CD14-positive monocyte (primary cell): ENCODE measurements at regions not wholly inside any gene's neighbourhood (a gene's known extent, or its start where the extent isn't known, plus 50 kb on each side); places are given as distances from the start of the nearest gene placed in this dataset.

Experiments
- DNase-seq, 3 donors: peaks; one replicate each; pipeline ENCODE4 v3.0.0-alpha.2; 2011 to 2022
- H2AFZ ChIP-seq: 2 replicates; pipeline ENCODE4 v1.6.0; 2012; ENCODE audit warnings: mild to moderate bottlenecking, low read depth, low read length, inconsistent platforms; ENCODE audit not compliant: insufficient read depth, poor library complexity, severe bottlenecking
- H3K27ac ChIP-seq, 2 donors: 1 replicate in 1 of 2; 2 replicates in 1 of 2; pipeline ENCODE4 v1.5.1; 2012 to 2013; ENCODE audit warnings: low read length in 2 of 2, control low read depth in 1 of 2, inconsistent platforms in 1 of 2, low read depth in 1 of 2, mild to moderate bottlenecking in 1 of 2
- H3K27me3 ChIP-seq, 2 donors: one replicate each; pipeline versions ENCODE4 v1.6.0 to v1.6.1; 2011 to 2013; ENCODE audit warnings: low read length in 2 of 2; ENCODE audit not compliant: control insufficient read depth in 2 of 2, insufficient read depth in 2 of 2
- H3K36me3 ChIP-seq, 2 donors: replicated peaks in 1 of 2; 1 replicate in 1 of 2; 2 replicates in 1 of 2; pipeline versions ENCODE4 v1.5.1 to v1.6.1; 2012 to 2013; ENCODE audit warnings: low read length in 2 of 2, control low read depth in 1 of 2, inconsistent platforms in 1 of 2, mild to moderate bottlenecking in 1 of 2; ENCODE audit not compliant: insufficient read depth in 2 of 2, control insufficient read depth in 1 of 2
- H3K4me1 ChIP-seq, 2 donors: 1 replicate in 1 of 2; 2 replicates in 1 of 2; pipeline versions ENCODE4 v1.5.1 to v1.6.1; 2012 to 2013; ENCODE audit warnings: low read length in 2 of 2, control low read depth in 1 of 2, inconsistent platforms in 1 of 2, mild to moderate bottlenecking in 1 of 2, moderate library complexity in 1 of 2; ENCODE audit not compliant: insufficient read depth in 2 of 2, control insufficient read depth in 1 of 2
- H3K4me2 ChIP-seq: replicated peaks from 2 replicates; pipeline ENCODE3; 2012; ENCODE audit warnings: low read length, moderate library complexity, mild to moderate bottlenecking; ENCODE audit not compliant: poor library complexity, severe bottlenecking; ENCODE audit errors: extremely low read depth
- H3K4me3 ChIP-seq, 3 experiments: fragments of 200-600 bp in 1 of 3; sonication (generic) in 1 of 3; replicated peaks in 1 of 3; 1 replicate in 2 of 3; 2 replicates in 1 of 3; pipeline ENCODE4 v1.5.1; 2011 to 2013; ENCODE audit warnings: low read length in 3 of 3, mild to moderate bottlenecking in 3 of 3, control low read depth in 2 of 3, low read depth in 2 of 3, inconsistent platforms in 1 of 3, moderate library complexity in 1 of 3
- H3K79me2 ChIP-seq: 2 replicates; pipeline ENCODE4 v1.6.0; 2012; ENCODE audit warnings: mild to moderate bottlenecking, control low read depth, inconsistent platforms, low read length, moderate library complexity; ENCODE audit not compliant: insufficient read depth
- H3K9ac ChIP-seq: 2 replicates; pipeline ENCODE4 v1.6.0; 2017; ENCODE audit warnings: low read length, mild to moderate bottlenecking; ENCODE audit not compliant: insufficient read depth, poor library complexity, severe bottlenecking
- H3K9me3 ChIP-seq, 2 donors: replicated peaks in 1 of 2; 1 replicate in 1 of 2; 2 replicates in 1 of 2; pipeline versions ENCODE4 v1.5.1 to v1.6.1; 2012 to 2013; ENCODE audit warnings: low read length in 2 of 2, control low read depth in 1 of 2; ENCODE audit not compliant: control insufficient read depth in 1 of 2, insufficient read depth in 1 of 2
- H4K20me1 ChIP-seq: 2 replicates; pipeline ENCODE4 v1.6.0; 2012; ENCODE audit warnings: mild to moderate bottlenecking, low read length, control low read depth, moderate library complexity; ENCODE audit not compliant: insufficient read depth
- H3K27ac Mint-ChIP-seq, 7 donors: one replicate each; pipeline ENCODE4 v1.8.0; 2020; ENCODE audit warnings: mild to moderate bottlenecking in 7 of 7, mixed read lengths in 7 of 7, moderate library complexity in 6 of 7, inconsistent platforms in 2 of 7
- H3K27me3 Mint-ChIP-seq, 3 donors: one replicate each; pipeline ENCODE4 v1.8.0; 2021 to 2022; ENCODE audit warnings: low read depth in 3 of 3, mild to moderate bottlenecking in 3 of 3, mixed read lengths in 3 of 3, moderate library complexity in 3 of 3, inconsistent platforms in 1 of 3
- H3K36me3 Mint-ChIP-seq, 2 donors: one replicate each; pipeline ENCODE4 v1.8.0; 2020; ENCODE audit warnings: mixed read lengths in 2 of 2, inconsistent platforms in 1 of 2, mild to moderate bottlenecking in 1 of 2
- H3K4me1 Mint-ChIP-seq: one replicate; pipeline ENCODE4 v1.8.0; 2020; ENCODE audit warnings: mild to moderate bottlenecking, mixed read lengths
- H3K4me3 Mint-ChIP-seq, 2 donors: one replicate each; pipeline ENCODE4 v1.8.0; 2020; ENCODE audit warnings: mild to moderate bottlenecking in 2 of 2, mixed read lengths in 2 of 2, moderate library complexity in 1 of 2
- H3K9me3 Mint-ChIP-seq, 7 donors: one replicate each; pipeline ENCODE4 v1.8.0; 2020 to 2022; ENCODE audit warnings: mixed read lengths in 7 of 7, mild to moderate bottlenecking in 6 of 7, moderate library complexity in 6 of 7, inconsistent platforms in 2 of 7
- CTCF ChIP-seq: fragments of 200-600 bp; IDR thresholded peaks from one replicate; pipeline ENCODE4 v1.8.0; 2022; ENCODE audit warnings: antibody characterized with exemption, mild to moderate bottlenecking
- WGBS: methylation state at CpG from one replicate; pipeline ENCODE4 v1.1.5; 2013; ENCODE audit warnings: missing lambda C conversion rate; ENCODE audit not compliant: insufficient coverage; 5-methylcytosine and 5-hydroxymethylcytosine counted together
- intact Hi-C, 2 donors: fragments of 100-400 bp; cut with micrococcal nuclease; formaldehyde crosslinking; loops; one replicate each; pipeline versions ENCODE4 v1.15.0 to v1.15.1; 2023

- Mint-ChIP-seq H3K27ac (peak overlapping the region in 1 of 7 donors; percentile 20), H3K4me3 (no peak overlapping the region), H3K36me3 (no peaks in the 10 kb centered on the region), H3K27me3 (peaks cover 0 to 2% (median 0%) of the 10 kb centered on the region in 3 donors), H3K4me1 (no peaks in the 10 kb centered on the region), H3K9me3 (peaks cover 0 to 18% (median 2%) of the 10 kb centered on the region in 7 donors)
- intact Hi-C loops = no loop called here
- no peaks in the 10 kb centered on the region for H3K4me1 ChIP-seq
- no peak for DNase-seq
- no peaks in the 10 kb centered on the region for H3K36me3 ChIP-seq
- TF ChIP-seq CTCF = no peak
- no peaks in the 10 kb centered on the region for H3K79me2 ChIP-seq
- no peak overlapping the region for H3K4me2 ChIP-seq
- H3K9me3 ChIP-seq = peaks cover 0 to 4% of the 10 kb centered on the region in 2 donors
- no peak overlapping the region for H2AFZ ChIP-seq
- no peaks in the 10 kb centered on the region for H4K20me1 ChIP-seq
- H3K27me3 ChIP-seq = no peaks in the 10 kb centered on the region
- 61% methylated on average over 14 of the region's 16 CpGs for WGBS
- H3K4me3 ChIP-seq = no peak overlapping the region
- H3K27ac ChIP-seq = no peak overlapping the region
- no peak overlapping the region for H3K9ac ChIP-seq
Measured at GRCh38 chr16:5862103-5862840, 764.7 kb upstream of the EEF2KMT start.

GRCh38 chr16:5861241-5861640, 763.6 kb upstream of the EEF2KMT start:
- Mint-ChIP-seq H3K9me3 (peaks cover 0 to 18% (median 2%) of the 10 kb centered on the region in 7 donors), H3K4me1 (no peaks in the 10 kb centered on the region), H3K27me3 (peaks cover 0 to 2% (median 0%) of the 10 kb centered on the region in 3 donors), H3K27ac (no peak overlapping the region), H3K36me3 (no peaks in the 10 kb centered on the region), H3K4me3 (no peak overlapping the region)
- Histone ChIP-seq H3K9ac (no peak overlapping the region), H3K4me1 (no peaks in the 10 kb centered on the region), H2AFZ (no peak overlapping the region), H3K4me2 (no peak overlapping the region), H3K4me3 (no peak overlapping the region), H3K27ac (no peak overlapping the region), H3K36me3 (no peaks in the 10 kb centered on the region), H3K9me3 (peaks cover 0 to 4% of the 10 kb centered on the region in 2 donors), H3K79me2 (no peaks in the 10 kb centered on the region), H4K20me1 (no peaks in the 10 kb centered on the region), H3K27me3 (no peaks in the 10 kb centered on the region)
- no peak for TF ChIP-seq CTCF
- intact Hi-C loops = no loop called here
- DNase-seq = no peak
- WGBS = no CpG with 5 or more reads among the region's 5 CpGs
